ENCODE measurements at regions not wholly inside any gene's neighbourhood (a gene's known extent, or its start where the extent isn't known, plus 50 kb on each side); places are given as distances from the start of the nearest gene placed in this dataset.

DNA sequence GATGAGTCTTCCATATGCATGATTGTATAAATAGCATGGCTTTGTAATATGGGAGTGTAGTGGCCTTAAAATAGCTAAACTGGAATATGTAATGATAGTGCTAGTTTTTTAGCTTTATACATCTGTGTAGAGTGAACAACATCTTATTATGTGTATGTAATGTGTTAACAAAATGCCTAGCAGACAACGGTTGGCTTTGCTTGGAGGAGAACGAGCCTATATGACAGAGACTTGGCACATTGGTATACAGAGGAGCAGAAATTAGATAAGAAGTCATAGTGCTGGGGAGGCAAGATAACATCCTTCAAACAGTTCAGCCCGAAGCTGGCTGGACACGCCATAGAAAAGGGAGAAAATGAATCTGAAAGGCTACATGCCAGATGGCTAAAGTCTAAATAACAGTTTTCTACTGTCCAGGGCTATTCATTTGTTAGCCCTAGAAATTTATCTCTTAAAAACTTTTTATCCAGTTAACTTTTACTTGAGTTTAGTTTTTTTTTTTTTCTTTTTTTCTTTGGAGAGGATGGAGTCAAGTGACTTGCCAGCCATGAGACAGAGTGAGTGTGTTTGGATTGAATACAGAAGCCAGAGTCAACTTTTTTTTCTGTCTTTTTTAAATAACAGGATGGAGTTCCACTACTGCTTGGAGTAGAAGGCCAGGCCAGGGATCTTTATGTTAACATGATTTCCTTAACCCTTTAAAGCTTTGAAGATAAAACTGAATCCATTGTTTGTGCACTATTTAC lies 214.4 kb upstream of the ACTBL2 start:
- no peak overlapping the region for H3K9ac ChIP-seq
- no peaks in the 10 kb centered on the region for H4K20me1 ChIP-seq
- no peaks in the 10 kb centered on the region for H3K36me3 ChIP-seq
- no peak overlapping the region for H3K27ac ChIP-seq
- H3K4me3 ChIP-seq, result no peak overlapping the region
- no peaks in the 10 kb centered on the region for H3K27me3 ChIP-seq
- no peak for TF ChIP-seq Cebpa-rat (IDR thresholded peaks at IDR 0.05)
- no peaks in the 10 kb centered on the region for H3K9me3 ChIP-seq
- H3K4me1 ChIP-seq, result no peaks in the 10 kb centered on the region
- no peak overlapping the region for H3K4me2 ChIP-seq

DNA sequence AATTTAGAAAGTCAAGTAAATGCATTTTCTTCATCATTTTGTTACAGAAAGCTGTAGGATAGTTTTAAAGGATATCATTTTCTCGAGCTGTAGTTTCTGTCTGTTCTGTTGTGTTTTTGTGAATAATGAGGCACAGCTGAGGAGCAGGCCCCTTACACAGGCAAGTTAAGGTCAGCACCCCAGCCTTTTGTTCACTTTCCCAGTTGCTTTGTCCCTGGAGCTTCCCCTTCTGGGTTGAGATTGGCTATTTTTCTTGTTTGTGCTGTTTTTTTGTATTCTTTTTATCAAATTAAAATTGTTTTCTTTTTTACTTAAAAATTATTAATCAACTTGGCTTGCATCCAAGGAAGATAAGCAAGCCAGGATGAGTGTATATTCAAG lies 213.8 kb upstream of the ACTBL2 start:
- Histone ChIP-seq H3K4me3 (no peak overlapping the region), H3K4me1 (no peaks in the 10 kb centered on the region), H3K4me2 (no peak overlapping the region), H4K20me1 (no peaks in the 10 kb centered on the region), H3K9me3 (no peaks in the 10 kb centered on the region), H3K36me3 (no peaks in the 10 kb centered on the region), H3K27ac (no peak overlapping the region), H3K27me3 (no peaks in the 10 kb centered on the region), H3K9ac (no peak overlapping the region)
- no peak for TF ChIP-seq Cebpa-rat (IDR thresholded peaks at IDR 0.05)

DNA sequence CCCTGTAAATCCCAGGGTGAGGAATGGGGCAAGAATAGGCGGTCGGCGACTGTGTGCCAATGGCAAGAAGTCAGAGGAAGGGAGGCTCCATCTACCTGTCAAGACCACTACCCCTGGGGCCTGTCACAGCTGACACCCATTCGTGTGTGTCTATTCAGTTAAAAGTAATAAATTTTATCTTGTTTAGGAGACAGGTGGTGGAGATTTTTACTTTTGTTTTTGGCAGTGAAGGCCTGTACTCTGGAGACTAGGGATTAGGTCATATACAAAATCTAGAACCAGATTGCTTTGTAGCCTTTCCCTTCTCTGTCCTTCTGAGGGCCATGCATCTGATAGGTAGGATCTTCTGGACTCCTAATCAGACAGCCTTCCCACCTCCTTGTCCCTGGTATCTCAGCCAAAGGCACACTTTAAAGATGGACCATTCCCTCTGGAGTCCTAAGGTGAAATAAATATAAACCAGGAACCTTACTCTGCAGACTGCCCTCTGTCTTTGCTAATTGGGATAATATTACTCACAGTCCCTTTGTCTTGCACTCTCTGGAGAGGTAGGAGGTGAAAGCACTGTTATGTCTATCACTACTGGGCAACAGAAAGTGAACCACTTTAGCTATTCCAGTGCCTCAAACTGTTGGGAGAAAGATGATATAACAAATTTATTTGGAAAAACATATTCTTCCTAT lies 213.2 kb upstream of the ACTBL2 start:
- Histone ChIP-seq H3K4me3 (no peak overlapping the region), H3K27ac (no peak overlapping the region), H3K9ac (no peak overlapping the region), H3K9me3 (no peaks in the 10 kb centered on the region), H3K4me1 (no peaks in the 10 kb centered on the region), H4K20me1 (no peaks in the 10 kb centered on the region), H3K27me3 (no peaks in the 10 kb centered on the region), H3K36me3 (no peaks in the 10 kb centered on the region), H3K4me2 (no peak overlapping the region)
- TF ChIP-seq Cebpa-rat (IDR thresholded peaks at IDR 0.05), result no peak

DNA sequence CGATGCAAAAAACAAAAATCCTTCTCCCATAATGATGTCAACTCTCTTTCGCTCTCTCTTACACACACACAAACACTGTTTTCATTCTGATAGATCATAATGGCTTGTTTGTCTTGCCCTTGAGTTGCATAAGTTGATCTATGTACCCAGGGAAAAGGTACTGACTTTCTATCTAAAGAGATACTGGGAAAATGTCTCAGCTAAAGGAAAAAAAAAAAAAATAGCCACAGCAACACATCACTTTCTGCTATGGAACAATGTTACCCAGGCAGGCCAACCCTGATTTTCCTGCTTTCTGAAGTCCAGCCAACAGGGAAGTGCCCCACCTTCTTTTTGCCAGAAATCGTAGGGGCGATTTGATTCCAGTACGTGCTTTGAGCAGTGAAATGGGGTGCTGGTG lies 212.6 kb upstream of the ACTBL2 start:
- Histone ChIP-seq H3K9me3 (no peaks in the 10 kb centered on the region), H3K4me1 (no peaks in the 10 kb centered on the region), H4K20me1 (no peaks in the 10 kb centered on the region), H3K4me3 (no peak overlapping the region), H3K36me3 (no peaks in the 10 kb centered on the region), H3K27me3 (no peaks in the 10 kb centered on the region), H3K4me2 (no peak overlapping the region), H3K27ac (no peak overlapping the region), H3K9ac (no peak overlapping the region)
- no peak for TF ChIP-seq Cebpa-rat (IDR thresholded peaks at IDR 0.05)

DNA sequence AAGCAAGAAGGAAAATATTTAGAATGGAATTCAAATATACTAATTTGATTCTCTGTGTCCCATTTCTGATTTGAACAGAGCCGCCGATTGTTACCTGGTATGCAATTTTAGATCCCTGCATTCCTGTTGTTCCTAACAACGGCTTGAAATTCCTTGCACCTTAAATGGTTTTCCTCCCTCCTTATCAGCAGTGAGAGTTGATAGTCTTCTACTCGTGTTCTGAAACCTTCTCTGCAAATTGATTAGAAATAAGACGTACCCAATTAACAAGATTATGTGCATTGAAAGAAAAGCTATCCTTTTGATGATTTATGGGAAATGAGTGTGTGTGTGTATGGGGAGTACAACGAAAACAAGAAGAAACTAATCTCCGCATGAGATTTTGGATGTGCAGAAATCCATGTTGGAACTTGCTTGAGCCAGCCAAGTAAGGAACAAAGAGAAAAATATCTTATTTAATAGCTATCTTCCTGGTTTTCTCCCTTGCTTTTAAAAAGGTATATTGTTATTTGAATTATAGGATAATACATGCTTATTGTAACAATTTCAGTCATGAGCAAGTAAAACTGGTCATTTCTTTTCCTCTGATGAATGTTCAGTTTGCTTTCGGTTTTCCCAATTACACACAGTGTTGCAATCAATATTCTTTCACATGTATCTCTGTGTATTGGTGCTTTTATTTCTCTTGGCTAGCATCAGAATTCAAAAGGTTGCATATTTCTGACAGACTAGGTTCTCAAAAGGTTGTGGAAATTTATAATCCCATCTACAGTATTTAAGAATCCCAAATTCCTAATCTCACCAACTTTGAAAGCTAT lies 211.1 kb upstream of the ACTBL2 start:
- Histone ChIP-seq H3K36me3 (no peaks in the 10 kb centered on the region), H3K9me3 (no peaks in the 10 kb centered on the region), H3K27me3 (no peaks in the 10 kb centered on the region), H3K4me3 (no peak overlapping the region), H4K20me1 (no peaks in the 10 kb centered on the region), H3K4me1 (no peaks in the 10 kb centered on the region), H3K4me2 (no peak overlapping the region), H3K27ac (no peak overlapping the region), H3K9ac (no peak overlapping the region)
- no peak for TF ChIP-seq Cebpa-rat (IDR thresholded peaks at IDR 0.05)

DNA sequence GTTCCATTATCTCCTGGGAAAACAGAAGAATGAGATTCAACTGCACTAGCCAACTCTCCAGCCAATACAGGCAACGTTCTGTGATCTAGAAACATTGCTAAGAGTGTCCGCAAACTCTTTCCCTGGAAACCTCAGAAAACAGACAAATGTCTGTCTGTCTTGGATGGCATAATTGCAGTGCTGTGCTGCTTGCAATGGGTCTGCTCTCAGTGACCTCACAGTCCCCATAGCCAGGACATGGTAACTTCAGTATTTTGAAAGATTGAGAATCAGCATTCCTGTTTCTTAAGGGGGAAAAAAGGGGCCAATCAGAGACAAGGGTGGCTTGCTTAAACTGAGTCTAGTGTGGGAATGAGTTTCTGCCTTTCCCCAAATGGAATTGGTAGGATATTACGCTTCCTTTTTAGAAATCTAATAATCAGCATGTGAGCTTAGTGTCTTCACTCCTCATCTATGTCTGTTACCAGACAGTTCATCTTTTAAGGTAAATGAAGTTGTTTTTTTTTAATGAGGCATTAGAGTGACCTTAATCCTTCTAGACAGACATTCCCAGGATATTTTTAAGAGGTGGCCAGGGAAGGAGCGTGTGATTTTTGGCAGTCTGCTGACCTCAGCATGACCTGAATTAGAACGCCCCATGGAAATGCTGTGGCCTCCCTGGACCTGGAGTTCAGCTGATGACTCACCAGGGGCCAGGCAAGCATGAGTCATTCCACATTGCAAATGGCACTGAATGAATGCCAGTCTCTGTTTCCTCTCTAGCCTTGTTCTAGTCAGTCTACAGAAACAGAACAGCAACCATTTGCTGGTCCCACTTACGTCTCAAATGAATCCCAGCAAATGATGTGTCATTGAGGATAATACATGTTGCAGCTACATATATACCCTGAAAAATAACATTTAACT lies 210.2 kb upstream of the ACTBL2 start:
- H3K4me1 ChIP-seq, result no peaks in the 10 kb centered on the region

DNA sequence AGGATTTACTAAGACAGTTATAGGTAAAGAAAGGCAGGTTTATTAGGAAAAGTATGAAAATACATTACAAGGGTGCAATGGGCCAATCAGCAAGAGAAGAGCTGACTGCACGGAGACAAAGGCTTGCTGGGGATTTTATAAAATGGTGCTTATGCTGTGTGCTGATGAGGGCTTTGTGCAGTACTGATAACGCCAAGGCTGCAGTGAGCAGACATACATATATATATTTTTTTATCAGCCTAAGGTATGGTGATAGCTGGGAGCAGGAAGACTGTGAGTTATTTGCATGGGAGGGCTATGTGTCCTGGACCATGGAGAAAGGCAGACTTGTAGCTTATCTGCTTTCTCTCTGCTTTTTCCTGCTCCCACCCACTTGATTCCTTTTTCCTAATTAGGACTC lies 208.1 kb upstream of the ACTBL2 start:
- H3K27ac ChIP-seq, result no peak overlapping the region
- no peaks in the 10 kb centered on the region for H3K27me3 ChIP-seq
- H3K9me3 ChIP-seq, result no peaks in the 10 kb centered on the region
- H3K4me1 ChIP-seq, result no peaks in the 10 kb centered on the region
- no peak for TF ChIP-seq Cebpa-rat (IDR thresholded peaks at IDR 0.05)
- no peak overlapping the region for H3K4me2 ChIP-seq
- H3K4me3 ChIP-seq, result no peak overlapping the region
- H3K36me3 ChIP-seq, result no peaks in the 10 kb centered on the region
- no peak overlapping the region for H3K9ac ChIP-seq
- H4K20me1 ChIP-seq, result no peaks in the 10 kb centered on the region

More for the DNA sequence above, 210.2 kb upstream of the ACTBL2 start:
- Histone ChIP-seq H3K4me2 (no peak overlapping the region), H3K27me3 (no peaks in the 10 kb centered on the region), H3K36me3 (no peaks in the 10 kb centered on the region), H3K9me3 (no peaks in the 10 kb centered on the region), H3K27ac (no peak overlapping the region), H3K9ac (no peak overlapping the region), H3K4me3 (no peak overlapping the region), H4K20me1 (no peaks in the 10 kb centered on the region)
- TF ChIP-seq Cebpa-rat (IDR thresholded peaks at IDR 0.05), result no peak

DNA sequence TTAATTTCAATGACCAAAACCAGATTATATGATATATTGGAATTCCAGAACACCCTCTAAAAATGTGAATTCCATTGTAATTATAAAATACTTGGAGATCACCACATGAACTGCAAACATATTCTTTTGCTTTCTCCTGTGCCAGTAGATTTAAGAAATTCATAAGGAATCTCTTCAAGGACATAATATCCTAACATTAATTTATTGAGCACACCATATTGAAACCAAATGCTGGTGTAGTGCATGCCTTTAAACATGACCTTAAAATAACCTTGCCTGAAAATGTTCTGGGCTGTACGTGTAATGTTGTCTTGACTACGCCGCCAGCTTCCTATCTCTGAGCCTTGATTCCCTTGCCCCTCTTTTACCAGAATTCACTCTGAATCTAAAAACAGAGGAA lies 205.0 kb upstream of the ACTBL2 start:
- Histone ChIP-seq H3K4me2 (no peak overlapping the region), H3K36me3 (no peaks in the 10 kb centered on the region), H3K27me3 (no peaks in the 10 kb centered on the region), H3K4me1 (no peaks in the 10 kb centered on the region), H3K9ac (no peak overlapping the region), H3K9me3 (no peaks in the 10 kb centered on the region), H4K20me1 (no peaks in the 10 kb centered on the region), H3K27ac (no peak overlapping the region), H3K4me3 (no peak overlapping the region)
- no peak for TF ChIP-seq Cebpa-rat (IDR thresholded peaks at IDR 0.05)

DNA sequence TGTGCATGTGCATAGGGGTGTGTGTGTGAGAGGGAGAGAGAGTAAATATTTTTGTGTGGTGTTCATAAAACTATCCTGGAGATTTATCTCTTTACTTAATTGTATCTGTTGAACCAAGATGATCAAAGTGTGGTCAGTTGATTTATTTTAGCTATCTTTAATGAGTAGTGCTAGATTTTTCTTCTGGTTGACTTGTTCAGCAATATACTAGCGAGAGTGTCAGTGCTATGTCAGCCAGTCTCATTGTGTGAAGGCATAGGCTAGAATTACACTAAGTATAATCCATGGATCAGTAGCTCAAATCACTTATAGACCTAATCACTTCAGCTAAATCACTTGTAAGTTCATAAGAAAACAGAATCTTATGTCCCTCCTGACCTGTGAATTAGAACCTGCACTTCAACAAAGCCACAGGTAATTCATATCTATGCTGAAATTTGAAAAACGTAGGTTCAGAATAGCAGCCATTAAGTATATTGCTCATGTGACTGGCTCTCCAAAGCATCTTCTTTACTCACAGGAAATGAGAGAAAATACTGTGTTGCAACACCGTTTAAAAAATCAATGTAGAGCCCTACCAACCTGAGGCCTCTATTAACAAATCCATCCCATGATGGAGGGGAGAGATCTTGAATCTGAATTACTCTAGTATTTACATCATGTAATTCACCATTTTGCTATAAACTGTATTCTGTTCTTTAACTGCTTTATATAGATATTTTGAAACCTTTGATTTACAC lies 203.1 kb upstream of the ACTBL2 start:
- H3K27ac ChIP-seq, result no peak overlapping the region
- H3K9ac ChIP-seq, result no peak overlapping the region
- no peak overlapping the region for H3K4me2 ChIP-seq
- no peaks in the 10 kb centered on the region for H4K20me1 ChIP-seq
- no peaks in the 10 kb centered on the region for H3K4me1 ChIP-seq
- no peaks in the 10 kb centered on the region for H3K36me3 ChIP-seq
- no peak for TF ChIP-seq Cebpa-rat (IDR thresholded peaks at IDR 0.05)
- H3K27me3 ChIP-seq, result no peaks in the 10 kb centered on the region
- no peak overlapping the region for H3K4me3 ChIP-seq
- no peaks in the 10 kb centered on the region for H3K9me3 ChIP-seq

Data from BLaER1 (cell line).